ENCODE measurements at regions not wholly inside any gene's neighbourhood (a gene's known extent, or its start where the extent isn't known, plus 50 kb on each side); places are given as distances from the start of the nearest gene placed in this dataset.

DNA sequence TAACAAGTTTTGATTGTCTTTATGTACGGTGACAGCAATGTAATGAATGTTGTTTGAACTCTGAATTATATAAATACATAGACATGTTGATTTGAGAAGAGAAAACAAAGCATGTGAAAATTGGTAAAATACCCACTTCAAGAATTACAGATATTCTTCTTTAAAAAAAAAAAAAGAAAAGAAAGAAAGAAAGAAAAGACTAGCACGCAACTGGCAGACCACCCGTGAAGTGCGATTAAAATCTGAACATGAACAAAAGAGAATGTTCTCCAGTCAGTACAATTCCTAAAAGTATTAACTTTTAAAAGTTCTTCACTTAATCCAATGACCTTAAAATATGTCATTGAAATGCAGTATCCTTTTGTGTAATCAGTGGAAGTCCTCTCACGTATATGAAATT, 434.9 kb downstream of the TFAP2A start:
- no peaks in the 10 kb centered on the region for H4K20me1 ChIP-seq (ENCODE audit: insufficient read depth)
- H3K4me2 ChIP-seq (ENCODE audit: low read length), result no peak overlapping the region
- ATAC-seq (no peak), DNase-seq (ENCODE audit: low read depth, low spot score) (no peak)
- no peak overlapping the region for H3K27ac ChIP-seq (ENCODE audit: low read depth, low read length)
- H3K4me1 ChIP-seq (ENCODE audit: control insufficient read depth in 1 of 2, insufficient read depth in 2 of 2, low read length in 2 of 2), result no peaks in the 10 kb centered on the region
- POLR2A ChIA-PET, result no interaction called here
- CTCF ChIA-PET, result no interaction called here
- H3K9me3 ChIP-seq (ENCODE audit: control insufficient read depth in 1 of 2, insufficient read depth in 1 of 2, low read depth in 1 of 2, low read length in 2 of 2), result no peaks in the 10 kb centered on the region
- H3K9ac ChIP-seq (ENCODE audit: low read length), result no peak overlapping the region
- no peak overlapping the region for H2AFZ ChIP-seq (ENCODE audit: low read depth, low read length, poor library complexity, severe bottlenecking)
- no peaks in the 10 kb centered on the region for H3K9me2 ChIP-seq (ENCODE audit: insufficient read depth)
- TF ChIP-seq, protein P1, sequence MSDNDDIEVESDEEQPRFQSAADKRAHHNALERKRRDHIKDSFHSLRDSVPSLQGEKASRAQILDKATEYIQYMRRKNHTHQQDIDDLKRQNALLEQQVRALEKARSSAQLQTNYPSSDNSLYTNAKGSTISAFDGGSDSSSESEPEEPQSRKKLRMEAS (IDR thresholded peaks at IDR 0.05), result no peak
- RAD21 ChIA-PET (ENCODE audit: low non-redundant PET in 1 of 2, low total read pairs in 2 of 2, uncharacterized antibody in 2 of 2, unreplicated experiment in 2 of 2), result no interaction called here
- H3K4me3 ChIP-seq (replicated peaks in 1 of 2; ENCODE audit: low read depth in 1 of 2, low read length in 2 of 2), result no peak overlapping the region
- intact Hi-C loops (cut with micrococcal nuclease), result no loop called here
- H3K79me2 ChIP-seq (ENCODE audit: insufficient read depth, low read length), result no peaks in the 10 kb centered on the region
- no peaks in the 10 kb centered on the region for H3K27me3 ChIP-seq (ENCODE audit: insufficient read depth, low read length)
- no peaks in the 10 kb centered on the region for H3K36me3 ChIP-seq (ENCODE audit: control insufficient read depth in 1 of 2, insufficient read depth in 2 of 2, low read length in 2 of 2)
- no TSS peak for BruUV-seq (replicated peaks)

DNA sequence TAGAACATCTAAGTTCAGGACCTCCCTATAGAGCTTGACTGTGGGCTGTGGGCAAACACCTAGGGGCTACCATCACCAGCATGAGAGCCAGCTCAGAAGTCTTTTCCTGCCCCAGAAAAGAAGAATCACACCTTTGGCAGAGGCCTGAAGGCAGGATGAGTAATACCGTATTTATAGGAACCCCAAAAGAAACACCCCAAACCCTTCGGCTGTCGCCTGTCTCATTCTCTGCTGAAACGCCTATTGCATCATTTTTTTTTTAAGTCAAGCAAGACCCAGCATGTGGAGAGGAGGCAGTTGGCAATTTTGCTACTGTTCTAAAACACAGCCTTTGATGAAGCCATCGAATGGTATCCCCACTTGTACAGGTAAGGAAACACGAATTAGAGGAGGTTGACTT, 436.4 kb downstream of the TFAP2A start:
- H3K36me3 ChIP-seq (ENCODE audit: control insufficient read depth in 1 of 2, insufficient read depth in 2 of 2, low read length in 2 of 2), result no peaks in the 10 kb centered on the region
- H3K4me2 ChIP-seq (ENCODE audit: low read length), result no peak overlapping the region
- intact Hi-C loops (cut with micrococcal nuclease), result no loop called here
- ATAC-seq (no peak), DNase-seq (ENCODE audit: low read depth, low spot score) (no peak)
- no peak overlapping the region for H2AFZ ChIP-seq (ENCODE audit: low read depth, low read length, poor library complexity, severe bottlenecking)
- H3K9ac ChIP-seq (ENCODE audit: low read length), result no peak overlapping the region
- H3K4me1 ChIP-seq (ENCODE audit: control insufficient read depth in 1 of 2, insufficient read depth in 2 of 2, low read length in 2 of 2), result no peaks in the 10 kb centered on the region
- H3K27ac ChIP-seq (ENCODE audit: low read depth, low read length), result no peak overlapping the region
- no peak overlapping the region for H3K4me3 ChIP-seq (replicated peaks in 1 of 2; ENCODE audit: low read depth in 1 of 2, low read length in 2 of 2)
- TF ChIP-seq EGR1 (IDR thresholded peaks at IDR 0.05; ENCODE audit: low read depth) (no peak), EZH2phosphoT487 (IDR thresholded peaks at IDR 0.05; ENCODE audit: borderline replicate concordance) (no peak), TCF7L2 (IDR thresholded peaks at IDR 0.05; ENCODE audit: borderline replicate concordance, extremely low read depth, insufficient read depth, insufficient read length) (no peak)
- TF ChIP-seq, protein P2, sequence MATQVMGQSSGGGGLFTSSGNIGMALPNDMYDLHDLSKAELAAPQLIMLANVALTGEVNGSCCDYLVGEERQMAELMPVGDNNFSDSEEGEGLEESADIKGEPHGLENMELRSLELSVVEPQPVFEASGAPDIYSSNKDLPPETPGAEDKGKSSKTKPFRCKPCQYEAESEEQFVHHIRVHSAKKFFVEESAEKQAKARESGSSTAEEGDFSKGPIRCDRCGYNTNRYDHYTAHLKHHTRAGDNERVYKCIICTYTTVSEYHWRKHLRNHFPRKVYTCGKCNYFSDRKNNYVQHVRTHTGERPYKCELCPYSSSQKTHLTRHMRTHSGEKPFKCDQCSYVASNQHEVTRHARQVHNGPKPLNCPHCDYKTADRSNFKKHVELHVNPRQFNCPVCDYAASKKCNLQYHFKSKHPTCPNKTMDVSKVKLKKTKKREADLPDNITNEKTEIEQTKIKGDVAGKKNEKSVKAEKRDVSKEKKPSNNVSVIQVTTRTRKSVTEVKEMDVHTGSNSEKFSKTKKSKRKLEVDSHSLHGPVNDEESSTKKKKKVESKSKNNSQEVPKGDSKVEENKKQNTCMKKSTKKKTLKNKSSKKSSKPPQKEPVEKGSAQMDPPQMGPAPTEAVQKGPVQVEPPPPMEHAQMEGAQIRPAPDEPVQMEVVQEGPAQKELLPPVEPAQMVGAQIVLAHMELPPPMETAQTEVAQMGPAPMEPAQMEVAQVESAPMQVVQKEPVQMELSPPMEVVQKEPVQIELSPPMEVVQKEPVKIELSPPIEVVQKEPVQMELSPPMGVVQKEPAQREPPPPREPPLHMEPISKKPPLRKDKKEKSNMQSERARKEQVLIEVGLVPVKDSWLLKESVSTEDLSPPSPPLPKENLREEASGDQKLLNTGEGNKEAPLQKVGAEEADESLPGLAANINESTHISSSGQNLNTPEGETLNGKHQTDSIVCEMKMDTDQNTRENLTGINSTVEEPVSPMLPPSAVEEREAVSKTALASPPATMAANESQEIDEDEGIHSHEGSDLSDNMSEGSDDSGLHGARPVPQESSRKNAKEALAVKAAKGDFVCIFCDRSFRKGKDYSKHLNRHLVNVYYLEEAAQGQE (IDR thresholded peaks at IDR 0.05; ENCODE audit: low read depth), result no peak
- TF ChIP-seq, protein P3, sequence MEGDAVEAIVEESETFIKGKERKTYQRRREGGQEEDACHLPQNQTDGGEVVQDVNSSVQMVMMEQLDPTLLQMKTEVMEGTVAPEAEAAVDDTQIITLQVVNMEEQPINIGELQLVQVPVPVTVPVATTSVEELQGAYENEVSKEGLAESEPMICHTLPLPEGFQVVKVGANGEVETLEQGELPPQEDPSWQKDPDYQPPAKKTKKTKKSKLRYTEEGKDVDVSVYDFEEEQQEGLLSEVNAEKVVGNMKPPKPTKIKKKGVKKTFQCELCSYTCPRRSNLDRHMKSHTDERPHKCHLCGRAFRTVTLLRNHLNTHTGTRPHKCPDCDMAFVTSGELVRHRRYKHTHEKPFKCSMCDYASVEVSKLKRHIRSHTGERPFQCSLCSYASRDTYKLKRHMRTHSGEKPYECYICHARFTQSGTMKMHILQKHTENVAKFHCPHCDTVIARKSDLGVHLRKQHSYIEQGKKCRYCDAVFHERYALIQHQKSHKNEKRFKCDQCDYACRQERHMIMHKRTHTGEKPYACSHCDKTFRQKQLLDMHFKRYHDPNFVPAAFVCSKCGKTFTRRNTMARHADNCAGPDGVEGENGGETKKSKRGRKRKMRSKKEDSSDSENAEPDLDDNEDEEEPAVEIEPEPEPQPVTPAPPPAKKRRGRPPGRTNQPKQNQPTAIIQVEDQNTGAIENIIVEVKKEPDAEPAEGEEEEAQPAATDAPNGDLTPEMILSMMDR (IDR thresholded peaks at IDR 0.05 in 2 of 3, conservative IDR thresholded peaks at IDR 0.05 in 1 of 3; ENCODE audit: borderline replicate concordance in 1 of 3, insufficient read depth in 1 of 3, low read depth in 2 of 3, low read length in 2 of 3), result no peak
- no peaks in the 10 kb centered on the region for H3K9me3 ChIP-seq (ENCODE audit: control insufficient read depth in 1 of 2, insufficient read depth in 1 of 2, low read depth in 1 of 2, low read length in 2 of 2)
- H3K79me2 ChIP-seq (ENCODE audit: insufficient read depth, low read length), result no peaks in the 10 kb centered on the region
- ChIA-PET CTCF (no interaction called here), RAD21 (ENCODE audit: low non-redundant PET in 1 of 2, low total read pairs in 2 of 2, uncharacterized antibody in 2 of 2, unreplicated experiment in 2 of 2) (no interaction called here), POLR2A (no interaction called here)
- H3K27me3 ChIP-seq (ENCODE audit: insufficient read depth, low read length), result no peaks in the 10 kb centered on the region
- BruUV-seq (replicated peaks), result no TSS peak
- no peaks in the 10 kb centered on the region for H4K20me1 ChIP-seq (ENCODE audit: insufficient read depth)
- H3K9me2 ChIP-seq (ENCODE audit: insufficient read depth), result no peaks in the 10 kb centered on the region
